ENCODE measurements at regions not wholly inside any gene's neighbourhood (a gene's known extent, or its start where the extent isn't known, plus 50 kb on each side); places are given as distances from the start of the nearest gene placed in this dataset.
"Not testable (repeated sequence)": the region's sequence is repeated elsewhere in the genome, so short reads cannot be mapped to it uniquely, and the experiment has no call there.

GRCh38 chr6:4258733-4259132 is 123.4 kb upstream of the ECI2 start:
- DNase-seq (ENCODE audit: low spot score): no peak
- in situ Hi-C loops (cut with MboI; ENCODE audit: low sequenced_read_pairs, unreplicated experiment): no loop called here
- TF ChIP-seq CTCF (IDR thresholded peaks at IDR 0.05; ENCODE audit: borderline replicate concordance, control extremely low read depth, extremely low read depth, insufficient read depth, missing control alignments): no peak

GRCh38 chr6:4256969-4257368 is 121.6 kb upstream of the ECI2 start:
- DNase-seq (ENCODE audit: low spot score): no peak
- no peak for TF ChIP-seq CTCF (IDR thresholded peaks at IDR 0.05; ENCODE audit: borderline replicate concordance, control extremely low read depth, extremely low read depth, insufficient read depth, missing control alignments)
- in situ Hi-C loops (cut with MboI; ENCODE audit: low sequenced_read_pairs, unreplicated experiment): no loop called here

GRCh38 chr6:4253604-4254231 is 118.3 kb upstream of the ECI2 start:
- no peak for TF ChIP-seq CTCF (IDR thresholded peaks at IDR 0.05; ENCODE audit: borderline replicate concordance, control extremely low read depth, extremely low read depth, insufficient read depth, missing control alignments)
- in situ Hi-C loops (cut with MboI; ENCODE audit: low sequenced_read_pairs, unreplicated experiment): no loop called here
- no peak for DNase-seq (ENCODE audit: low spot score)

- in situ Hi-C loops (cut with MboI; ENCODE audit: low sequenced_read_pairs, unreplicated experiment): not testable (repeated sequence)
Measured at GRCh38 chr6:4252445-4252844, 117.1 kb upstream of the ECI2 start.

GRCh38 chr6:4250645-4251044 is 115.3 kb upstream of the ECI2 start:
- in situ Hi-C loops (cut with MboI; ENCODE audit: low sequenced_read_pairs, unreplicated experiment): no loop called here
- DNase-seq (ENCODE audit: low spot score): no peak
- no peak for TF ChIP-seq CTCF (IDR thresholded peaks at IDR 0.05; ENCODE audit: borderline replicate concordance, control extremely low read depth, extremely low read depth, insufficient read depth, missing control alignments)

More at GRCh38 chr6:4252445-4252844, 117.1 kb upstream of the ECI2 start:
- DNase-seq (ENCODE audit: low spot score): not testable (repeated sequence)

GRCh38 chr6:4243832-4244231 is 108.5 kb upstream of the ECI2 start:
- in situ Hi-C loops (cut with MboI; ENCODE audit: low sequenced_read_pairs, unreplicated experiment); DNase-seq (ENCODE audit: low spot score): not testable (repeated sequence)

- in situ Hi-C loops (cut with MboI; ENCODE audit: low sequenced_read_pairs, unreplicated experiment): no loop called here
- TF ChIP-seq CTCF (IDR thresholded peaks at IDR 0.05; ENCODE audit: borderline replicate concordance, control extremely low read depth, extremely low read depth, insufficient read depth, missing control alignments): no peak
- no peak for DNase-seq (ENCODE audit: low spot score)
Measured at GRCh38 chr6:4243237-4243636, 107.9 kb upstream of the ECI2 start.

- TF ChIP-seq CTCF (IDR thresholded peaks at IDR 0.05; ENCODE audit: borderline replicate concordance, control extremely low read depth, extremely low read depth, insufficient read depth, missing control alignments): no peak
- in situ Hi-C loops (cut with MboI; ENCODE audit: low sequenced_read_pairs, unreplicated experiment): no loop called here
- DNase-seq (ENCODE audit: low spot score): no peak
Measured at GRCh38 chr6:4242601-4243000, 107.2 kb upstream of the ECI2 start.
